Neural cell (in vitro differentiated cells): ENCODE measurements at regions not wholly inside any gene's neighbourhood (a gene's known extent, or its start where the extent isn't known, plus 50 kb on each side); places are given as distances from the start of the nearest gene placed in this dataset.

Experiments
- H2AFZ ChIP-seq: fragments of 200-600, 300-800 bp; sonication (generic), shearing (Covaris generic); 2 replicates; pipeline ENCODE4 v1.6.0; 2014; ENCODE audit warnings: low read depth, mild to moderate bottlenecking, antibody characterized with exemption, low read length, moderate library complexity
- H3F3A ChIP-seq: fragments of 200-600 bp; shearing (Covaris generic); 2 replicates; pipeline ENCODE4 v1.6.1; 2016; ENCODE audit warnings: mild to moderate bottlenecking, moderate library complexity, mixed read lengths, antibody characterized with exemption, low read length; ENCODE audit not compliant: insufficient read depth, poor library complexity, severe bottlenecking
- H3K27ac ChIP-seq: fragments of 200-600, 300-800 bp; sonication (generic), shearing (Covaris generic); 2 replicates; pipeline ENCODE4 v1.5.1; 2014; ENCODE audit warnings: mild to moderate bottlenecking, low read length, moderate library complexity
- H3K27me3 ChIP-seq: fragments of 300-800, 200-600 bp; sonication (generic), shearing (Covaris generic); 2 replicates; pipeline ENCODE4 v1.6.0; 2014; ENCODE audit warnings: mild to moderate bottlenecking, low read depth, low read length, moderate library complexity; ENCODE audit not compliant: insufficient read depth
- H3K36me3 ChIP-seq: fragments of 300-800, 200-600 bp; sonication (generic), shearing (Covaris generic); 2 replicates; pipeline ENCODE4 v1.5.1; 2014; ENCODE audit warnings: mild to moderate bottlenecking, antibody characterized with exemption, low read length, moderate library complexity; ENCODE audit not compliant: insufficient read depth
- H3K4me2 ChIP-seq: fragments of 300-800, 200-600 bp; sonication (generic), shearing (Covaris generic); 2 replicates; pipeline ENCODE4 v1.6.0; 2014; ENCODE audit warnings: mild to moderate bottlenecking, low read length
- H3K4me3 ChIP-seq: fragments of 300-800, 200-600 bp; sonication (generic), shearing (Covaris generic); 2 replicates; pipeline ENCODE4 v1.5.1; 2014; ENCODE audit warnings: mild to moderate bottlenecking, low read length, moderate library complexity
- H3K79me2 ChIP-seq: fragments of 200-600 bp; shearing (Covaris generic); replicated peaks from 2 replicates; pipeline ENCODE4 v1.6.0; 2014; ENCODE audit warnings: mild to moderate bottlenecking, low read length, moderate library complexity; ENCODE audit not compliant: insufficient read depth
- H3K9ac ChIP-seq: fragments of 300-800, 200-600 bp; sonication (generic), shearing (Covaris generic); 2 replicates; pipeline ENCODE4 v1.6.1; 2016; ENCODE audit warnings: mild to moderate bottlenecking, low read length, mixed read lengths
- H3K9me2 ChIP-seq: fragments of 200-600 bp; shearing (Covaris generic); 2 replicates; pipeline ENCODE4 v1.6.1; 2016; ENCODE audit warnings: mild to moderate bottlenecking, low read length, mixed read lengths; ENCODE audit not compliant: insufficient read depth
- H3K9me3 ChIP-seq: fragments of 200-600, 300-800 bp; sonication (generic), shearing (Covaris generic); 2 replicates; pipeline ENCODE4 v1.6.1; 2016; ENCODE audit warnings: mild to moderate bottlenecking, mixed run types, low read length, moderate library complexity, mixed read lengths
- H4K20me1 ChIP-seq: fragments of 200-600 bp; shearing (Covaris generic); 2 replicates; pipeline ENCODE4 v1.6.1; 2016; ENCODE audit warnings: mild to moderate bottlenecking, mixed run types; ENCODE audit not compliant: insufficient read depth
- EP300 ChIP-seq: fragments of 450-650 bp; conservative IDR thresholded peaks from 2 replicates; pipeline ENCODE4 v1.6.1; 2014; ENCODE audit warnings: antibody characterized with exemption, mild to moderate bottlenecking, moderate library complexity; ENCODE audit not compliant: poor library complexity, severe bottlenecking
- EZH2 ChIP-seq: fragments of 200-600, 300-800 bp; shearing (Covaris generic), sonication (generic); IDR thresholded peaks from 2 replicates; pipeline ENCODE4 v1.6.1; 2014; ENCODE audit warnings: antibody characterized with exemption, low read length, borderline replicate concordance, mild to moderate bottlenecking; ENCODE audit not compliant: insufficient read depth, poor library complexity, severe bottlenecking
- MXI1 ChIP-seq: fragments of 450-650 bp; conservative IDR thresholded peaks from 2 replicates; pipeline ENCODE4 v1.6.1; 2014; ENCODE audit warnings: antibody characterized with exemption, mild to moderate bottlenecking; ENCODE audit not compliant: poor library complexity, severe bottlenecking
- POLR2AphosphoS5 ChIP-seq: IDR thresholded peaks from 2 replicates; pipeline ENCODE4 v1.6.1; 2012
- RAD21 ChIP-seq: fragments of 450-650 bp; conservative IDR thresholded peaks from 2 replicates; pipeline ENCODE4 v1.6.1; 2014; ENCODE audit warnings: antibody characterized with exemption, mild to moderate bottlenecking, moderate library complexity
- SMC3 ChIP-seq: fragments of 450-650 bp; conservative IDR thresholded peaks from 2 replicates; pipeline ENCODE4 v1.6.1; 2014; ENCODE audit warnings: antibody characterized with exemption, mild to moderate bottlenecking, moderate library complexity; ENCODE audit not compliant: poor library complexity
- TAF1 ChIP-seq: IDR thresholded peaks from 2 replicates; pipeline ENCODE4 v1.6.1; 2012; ENCODE audit warnings: low read depth
- TF ChIP-seq, protein P1 (sequence below): IDR thresholded peaks from 2 replicates; pipeline ENCODE4 v1.6.1; 2012; ENCODE audit warnings: borderline replicate concordance
- TF ChIP-seq, protein P2 (sequence below): fragments of 450-650 bp; IDR thresholded peaks from 2 replicates; pipeline ENCODE4 v1.5.1; 2014; ENCODE audit warnings: antibody characterized with exemption, mild to moderate bottlenecking, moderate library complexity; ENCODE audit not compliant: poor library complexity, severe bottlenecking

DNA sequence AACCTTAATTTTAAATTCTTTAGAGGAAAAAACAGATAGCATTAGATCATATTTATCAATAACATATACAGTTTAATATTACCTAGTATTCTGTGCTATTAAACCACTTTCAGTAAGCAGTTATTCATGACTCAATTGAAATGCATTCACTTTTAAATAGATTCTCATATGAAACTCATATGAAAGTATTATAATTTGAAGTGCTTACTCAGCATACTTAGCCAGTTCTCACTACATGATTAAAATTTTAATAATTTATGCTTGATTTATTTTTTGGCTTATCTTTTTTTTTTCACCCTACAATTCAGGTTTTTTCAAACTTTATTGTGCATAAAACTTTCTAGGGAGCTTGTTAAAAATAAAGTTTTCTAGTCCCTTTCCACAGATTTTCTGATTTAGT lies 694.9 kb upstream of the CDH9 start:
- Histone ChIP-seq H3K27me3 (no peaks in the 10 kb centered on the region), H3K4me2 (no peak overlapping the region), H3K4me3 (no peak overlapping the region), H3K79me2 (no peaks in the 10 kb centered on the region), H3K36me3 (no peaks in the 10 kb centered on the region), H2AFZ (no peak overlapping the region), H3K27ac (no peak overlapping the region), H3K9ac (no peak overlapping the region), H3F3A (no peaks in the 10 kb centered on the region), H3K9me3 (no peaks in the 10 kb centered on the region), H3K9me2 (no peaks in the 10 kb centered on the region), H4K20me1 (no peaks in the 10 kb centered on the region)
- TF ChIP-seq EZH2 (no peak), RAD21 (no peak), TAF1 (no peak), MXI1 (no peak), EP300 (no peak), SMC3 (no peak), POLR2AphosphoS5 (no peak)
- TF ChIP-seq, protein P1, sequence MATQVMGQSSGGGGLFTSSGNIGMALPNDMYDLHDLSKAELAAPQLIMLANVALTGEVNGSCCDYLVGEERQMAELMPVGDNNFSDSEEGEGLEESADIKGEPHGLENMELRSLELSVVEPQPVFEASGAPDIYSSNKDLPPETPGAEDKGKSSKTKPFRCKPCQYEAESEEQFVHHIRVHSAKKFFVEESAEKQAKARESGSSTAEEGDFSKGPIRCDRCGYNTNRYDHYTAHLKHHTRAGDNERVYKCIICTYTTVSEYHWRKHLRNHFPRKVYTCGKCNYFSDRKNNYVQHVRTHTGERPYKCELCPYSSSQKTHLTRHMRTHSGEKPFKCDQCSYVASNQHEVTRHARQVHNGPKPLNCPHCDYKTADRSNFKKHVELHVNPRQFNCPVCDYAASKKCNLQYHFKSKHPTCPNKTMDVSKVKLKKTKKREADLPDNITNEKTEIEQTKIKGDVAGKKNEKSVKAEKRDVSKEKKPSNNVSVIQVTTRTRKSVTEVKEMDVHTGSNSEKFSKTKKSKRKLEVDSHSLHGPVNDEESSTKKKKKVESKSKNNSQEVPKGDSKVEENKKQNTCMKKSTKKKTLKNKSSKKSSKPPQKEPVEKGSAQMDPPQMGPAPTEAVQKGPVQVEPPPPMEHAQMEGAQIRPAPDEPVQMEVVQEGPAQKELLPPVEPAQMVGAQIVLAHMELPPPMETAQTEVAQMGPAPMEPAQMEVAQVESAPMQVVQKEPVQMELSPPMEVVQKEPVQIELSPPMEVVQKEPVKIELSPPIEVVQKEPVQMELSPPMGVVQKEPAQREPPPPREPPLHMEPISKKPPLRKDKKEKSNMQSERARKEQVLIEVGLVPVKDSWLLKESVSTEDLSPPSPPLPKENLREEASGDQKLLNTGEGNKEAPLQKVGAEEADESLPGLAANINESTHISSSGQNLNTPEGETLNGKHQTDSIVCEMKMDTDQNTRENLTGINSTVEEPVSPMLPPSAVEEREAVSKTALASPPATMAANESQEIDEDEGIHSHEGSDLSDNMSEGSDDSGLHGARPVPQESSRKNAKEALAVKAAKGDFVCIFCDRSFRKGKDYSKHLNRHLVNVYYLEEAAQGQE: no peak
- TF ChIP-seq, protein P2, sequence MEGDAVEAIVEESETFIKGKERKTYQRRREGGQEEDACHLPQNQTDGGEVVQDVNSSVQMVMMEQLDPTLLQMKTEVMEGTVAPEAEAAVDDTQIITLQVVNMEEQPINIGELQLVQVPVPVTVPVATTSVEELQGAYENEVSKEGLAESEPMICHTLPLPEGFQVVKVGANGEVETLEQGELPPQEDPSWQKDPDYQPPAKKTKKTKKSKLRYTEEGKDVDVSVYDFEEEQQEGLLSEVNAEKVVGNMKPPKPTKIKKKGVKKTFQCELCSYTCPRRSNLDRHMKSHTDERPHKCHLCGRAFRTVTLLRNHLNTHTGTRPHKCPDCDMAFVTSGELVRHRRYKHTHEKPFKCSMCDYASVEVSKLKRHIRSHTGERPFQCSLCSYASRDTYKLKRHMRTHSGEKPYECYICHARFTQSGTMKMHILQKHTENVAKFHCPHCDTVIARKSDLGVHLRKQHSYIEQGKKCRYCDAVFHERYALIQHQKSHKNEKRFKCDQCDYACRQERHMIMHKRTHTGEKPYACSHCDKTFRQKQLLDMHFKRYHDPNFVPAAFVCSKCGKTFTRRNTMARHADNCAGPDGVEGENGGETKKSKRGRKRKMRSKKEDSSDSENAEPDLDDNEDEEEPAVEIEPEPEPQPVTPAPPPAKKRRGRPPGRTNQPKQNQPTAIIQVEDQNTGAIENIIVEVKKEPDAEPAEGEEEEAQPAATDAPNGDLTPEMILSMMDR: no peak

DNA sequence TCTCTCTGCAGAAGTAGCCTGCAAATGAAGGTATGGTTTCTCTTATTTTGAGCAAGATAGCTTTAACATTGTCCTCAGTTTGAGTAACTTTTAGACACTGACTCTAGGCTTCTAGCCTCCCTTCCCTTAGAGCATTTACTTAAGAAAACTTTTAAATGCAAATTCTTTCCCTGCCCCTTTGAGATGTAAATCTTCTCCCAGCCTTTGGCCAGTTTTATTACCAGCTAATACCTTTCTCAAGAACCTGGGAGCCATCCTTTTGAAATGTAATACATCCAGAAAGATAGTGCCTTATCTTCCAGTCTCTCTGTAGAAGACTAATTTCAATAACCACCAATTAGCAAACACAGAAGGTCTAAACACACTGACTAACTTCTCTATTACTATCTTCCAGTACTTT lies 688.9 kb upstream of the CDH9 start:
- no peak overlapping the region for H2AFZ ChIP-seq
- TF ChIP-seq TAF1 (no peak), SMC3 (no peak)
- no peaks in the 10 kb centered on the region for H3K9me3 ChIP-seq
- H3K27ac ChIP-seq: no peak overlapping the region
- no peaks in the 10 kb centered on the region for H3K27me3 ChIP-seq
- H3F3A ChIP-seq: no peaks in the 10 kb centered on the region
- H3K79me2 ChIP-seq: no peaks in the 10 kb centered on the region
- H3K36me3 ChIP-seq: no peaks in the 10 kb centered on the region
- no peak overlapping the region for H3K9ac ChIP-seq
- H3K4me3 ChIP-seq: no peak overlapping the region
- no peaks in the 10 kb centered on the region for H3K9me2 ChIP-seq
- H4K20me1 ChIP-seq: no peaks in the 10 kb centered on the region
- H3K4me2 ChIP-seq: no peak overlapping the region

DNA sequence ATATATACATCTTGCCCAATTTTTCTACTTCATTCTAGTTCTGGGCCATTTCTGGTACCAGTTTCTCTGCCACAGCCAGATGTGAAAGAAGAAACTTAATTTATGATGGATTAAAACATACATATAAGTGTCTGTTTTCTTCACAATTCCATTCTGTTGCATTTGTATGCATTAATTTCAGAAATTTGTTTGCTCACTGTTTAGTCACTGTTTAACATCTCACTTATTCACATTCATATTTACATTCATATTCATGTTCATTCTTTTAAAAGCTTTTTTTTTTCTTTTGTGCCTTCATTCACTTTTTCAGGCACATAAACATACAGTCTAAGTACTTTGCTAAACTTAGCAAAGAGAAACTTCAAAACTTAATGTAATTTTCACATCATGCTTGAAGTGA lies 684.0 kb upstream of the CDH9 start:
- no peak overlapping the region for H3K4me2 ChIP-seq
- no peaks in the 10 kb centered on the region for H3F3A ChIP-seq
- no peaks in the 10 kb centered on the region for H3K36me3 ChIP-seq
- no peaks in the 10 kb centered on the region for H3K9me3 ChIP-seq
- no peaks in the 10 kb centered on the region for H3K9me2 ChIP-seq
- H2AFZ ChIP-seq: no peak overlapping the region
- no peak for TF ChIP-seq POLR2AphosphoS5
- no peak for TF ChIP-seq TAF1
- TF ChIP-seq, protein P2: no peak
- TF ChIP-seq RAD21: no peak
- no peak for TF ChIP-seq EP300
- TF ChIP-seq, protein P1: no peak
- no peak for TF ChIP-seq EZH2
- no peak overlapping the region for H3K4me3 ChIP-seq
- H3K79me2 ChIP-seq: no peaks in the 10 kb centered on the region
- H4K20me1 ChIP-seq: no peaks in the 10 kb centered on the region
- H3K27ac ChIP-seq: no peak overlapping the region
- H3K9ac ChIP-seq: no peak overlapping the region
- no peaks in the 10 kb centered on the region for H3K27me3 ChIP-seq
